OCI-LY3 (cell line): ENCODE measurements at regions not wholly inside any gene's neighbourhood (a gene's known extent, or its start where the extent isn't known, plus 50 kb on each side); places are given as distances from the start of the nearest gene placed in this dataset.

Source experiments
- H2AFZ ChIP-seq: fragments of 200-600, 300-600 bp; shearing (Covaris generic); 2 replicates; pipeline ENCODE4 v1.6.0; 2014; ENCODE audit warnings: antibody characterized with exemption, low read depth, low read length
- H3K27ac ChIP-seq: fragments of 200-600, 300-600 bp; sonication (generic); 2 replicates; pipeline ENCODE4 v1.5.1; 2014; ENCODE audit warnings: mild to moderate bottlenecking, low read length, moderate library complexity, mixed read lengths
- H3K27me3 ChIP-seq: fragments of 200-600, 300-600 bp; sonication (generic); 2 replicates; pipeline ENCODE4 v1.6.1; 2014; ENCODE audit warnings: low read depth, low read length, mixed read lengths
- H3K36me3 ChIP-seq: fragments of 200-600, 300-600 bp; sonication (generic); replicated peaks from 2 replicates; pipeline ENCODE3; 2014; ENCODE audit warnings: low read depth, low read length, mixed read lengths
- H3K4me1 ChIP-seq: fragments of 300-600, 200-600 bp; sonication (generic); 2 replicates; pipeline ENCODE4 v1.6.1; 2014; ENCODE audit warnings: low read length, mixed read lengths
- H3K4me2 ChIP-seq: fragments of 200-600, 300-600 bp; sonication (generic); 2 replicates; pipeline ENCODE4 v1.6.1; 2014; ENCODE audit warnings: low read length, mixed read lengths
- H3K4me3 ChIP-seq: fragments of 300-600, 200-600 bp; sonication (generic); 2 replicates; pipeline ENCODE4 v1.5.1; 2014; ENCODE audit warnings: antibody characterized with exemption, mild to moderate bottlenecking, low read length, moderate library complexity
- H3K79me2 ChIP-seq: fragments of 300-600, 200-600 bp; shearing (Covaris generic); 2 replicates; pipeline ENCODE4 v1.6.1; 2014; ENCODE audit warnings: mild to moderate bottlenecking, low read length, mixed read lengths
- H3K9ac ChIP-seq: fragments of 300-600, 200-600 bp; shearing (Covaris generic); 2 replicates; pipeline ENCODE4 v1.6.0; 2014; ENCODE audit warnings: mild to moderate bottlenecking, low read length, moderate library complexity
- H3K9me3 ChIP-seq: fragments of 200-600, 300-600 bp; shearing (Covaris generic); 2 replicates; pipeline ENCODE4 v1.6.1; 2014; ENCODE audit warnings: low read length, mixed read lengths; ENCODE audit not compliant: insufficient read depth
- H4K20me1 ChIP-seq: fragments of 200-600, 300-600 bp; sonication (generic); 2 replicates; pipeline ENCODE4 v1.6.1; 2016; ENCODE audit warnings: low read length, mixed read lengths; ENCODE audit not compliant: insufficient read depth
- CTCF ChIP-seq: fragments of 200-600, 300-600 bp; sonication (generic); IDR thresholded peaks from 2 replicates; pipeline ENCODE4 v1.5.1; 2014; ENCODE audit warnings: antibody characterized with exemption, low read length, low read depth
- EZH2phosphoT487 ChIP-seq: fragments of 200-600 bp; shearing (Covaris generic); IDR thresholded peaks from 2 replicates; pipeline ENCODE4 v1.6.1; 2018; ENCODE audit warnings: antibody characterized with exemption, mixed run types, low read depth

GRCh38 chr10:109166935-109167334 lies 756.4 kb downstream of the XPNPEP1 start:
- no peak overlapping the region for H3K27ac ChIP-seq
- no peaks in the 10 kb centered on the region for H3K27me3 ChIP-seq
- H2AFZ ChIP-seq, result no peak overlapping the region
- H3K79me2 ChIP-seq, result no peaks in the 10 kb centered on the region
- no peaks in the 10 kb centered on the region for H3K36me3 ChIP-seq
- no peak overlapping the region for H3K4me2 ChIP-seq
- no peak overlapping the region for H3K4me3 ChIP-seq
- no peaks in the 10 kb centered on the region for H3K4me1 ChIP-seq
- no peak overlapping the region for H3K9ac ChIP-seq
- TF ChIP-seq CTCF, result no peak
- TF ChIP-seq EZH2phosphoT487, result no peak
- no peaks in the 10 kb centered on the region for H3K9me3 ChIP-seq
- H4K20me1 ChIP-seq, result no peaks in the 10 kb centered on the region

GRCh38 chr10:109159351-109159750 lies 764.0 kb downstream of the XPNPEP1 start:
- H3K27ac ChIP-seq, result no peak overlapping the region
- no peaks in the 10 kb centered on the region for H3K27me3 ChIP-seq
- H2AFZ ChIP-seq, result no peak overlapping the region
- TF ChIP-seq CTCF, result no peak
- TF ChIP-seq EZH2phosphoT487, result no peak
- no peak overlapping the region for H3K4me2 ChIP-seq
- no peaks in the 10 kb centered on the region for H3K9me3 ChIP-seq
- H3K79me2 ChIP-seq, result no peaks in the 10 kb centered on the region
- no peak overlapping the region for H3K9ac ChIP-seq
- H3K4me3 ChIP-seq, result no peak overlapping the region
- H3K4me1 ChIP-seq, result no peaks in the 10 kb centered on the region
- H4K20me1 ChIP-seq, result no peaks in the 10 kb centered on the region
- H3K36me3 ChIP-seq, result no peaks in the 10 kb centered on the region

- H3K9me3 ChIP-seq, result no peaks in the 10 kb centered on the region
- TF ChIP-seq CTCF, result no peak
- no peak for TF ChIP-seq EZH2phosphoT487
These were observed 766.9 kb downstream of the XPNPEP1 start for GRCh38 chr10:109156396-109156795.

GRCh38 chr10:109149666-109150350 lies 773.5 kb downstream of the XPNPEP1 start:
- Histone ChIP-seq H3K9me3 (no peaks in the 10 kb centered on the region), H3K79me2 (no peaks in the 10 kb centered on the region), H3K9ac (no peak overlapping the region), H3K27ac (no peak overlapping the region), H3K36me3 (no peaks in the 10 kb centered on the region), H3K4me3 (no peak overlapping the region), H2AFZ (no peak overlapping the region), H3K4me2 (no peak overlapping the region), H3K27me3 (no peaks in the 10 kb centered on the region), H4K20me1 (no peaks in the 10 kb centered on the region), H3K4me1 (no peaks in the 10 kb centered on the region)
- TF ChIP-seq CTCF, result no peak
- TF ChIP-seq EZH2phosphoT487, result no peak

More at GRCh38 chr10:109156396-109156795, 766.9 kb downstream of the XPNPEP1 start:
- no peak overlapping the region for H3K4me3 ChIP-seq
- H2AFZ ChIP-seq, result no peak overlapping the region
- no peaks in the 10 kb centered on the region for H4K20me1 ChIP-seq
- H3K79me2 ChIP-seq, result no peaks in the 10 kb centered on the region
- no peaks in the 10 kb centered on the region for H3K36me3 ChIP-seq
- H3K27me3 ChIP-seq, result no peaks in the 10 kb centered on the region
- no peaks in the 10 kb centered on the region for H3K4me1 ChIP-seq
- H3K27ac ChIP-seq, result no peak overlapping the region
- H3K9ac ChIP-seq, result no peak overlapping the region
- H3K4me2 ChIP-seq, result no peak overlapping the region
